HFF-Myc (cell line): ENCODE measurements at regions not wholly inside any gene's neighbourhood (a gene's known extent, or its start where the extent isn't known, plus 50 kb on each side); places are given as distances from the start of the nearest gene placed in this dataset.

Experiments used
- DNase-seq: peaks from one replicate; pipeline ENCODE4 v3.0.0-alpha.2; 2011; ENCODE audit warnings: low read depth; ENCODE audit errors: extremely low read depth
- H3K4me3 ChIP-seq: replicated peaks from 2 replicates; pipeline ENCODE4 v1.5.1; 2011; ENCODE audit warnings: low read depth, mild to moderate bottlenecking, control low read depth, low read length
- TF ChIP-seq, protein P1 (sequence below): IDR thresholded peaks from 2 replicates; pipeline ENCODE4 v1.5.1; 2012; ENCODE audit warnings: mild to moderate bottlenecking, low read depth, low read length, control low read depth; ENCODE audit errors: missing control alignments

DNA sequence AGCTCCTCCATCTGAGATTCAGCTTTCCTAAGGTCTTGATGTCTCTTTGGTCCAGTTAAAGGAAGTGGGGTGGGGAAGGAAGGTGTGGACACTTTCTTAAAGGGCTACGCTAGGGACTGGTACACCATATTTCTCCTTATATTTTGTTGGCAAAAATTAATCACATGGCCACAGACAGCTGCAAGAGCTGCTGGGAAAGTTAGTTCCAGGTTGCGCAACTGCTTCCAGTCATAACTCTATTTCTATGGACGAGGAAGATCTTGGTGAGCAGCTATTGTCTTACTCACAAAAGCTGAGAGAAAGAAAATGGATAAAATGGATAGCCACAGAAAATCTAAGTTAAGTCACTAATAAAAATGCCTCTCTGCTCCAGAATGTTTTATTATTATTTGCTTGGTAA, 60.7 kb upstream of the PPM1B start:
- no peak overlapping the region for H3K4me3 ChIP-seq

DNA sequence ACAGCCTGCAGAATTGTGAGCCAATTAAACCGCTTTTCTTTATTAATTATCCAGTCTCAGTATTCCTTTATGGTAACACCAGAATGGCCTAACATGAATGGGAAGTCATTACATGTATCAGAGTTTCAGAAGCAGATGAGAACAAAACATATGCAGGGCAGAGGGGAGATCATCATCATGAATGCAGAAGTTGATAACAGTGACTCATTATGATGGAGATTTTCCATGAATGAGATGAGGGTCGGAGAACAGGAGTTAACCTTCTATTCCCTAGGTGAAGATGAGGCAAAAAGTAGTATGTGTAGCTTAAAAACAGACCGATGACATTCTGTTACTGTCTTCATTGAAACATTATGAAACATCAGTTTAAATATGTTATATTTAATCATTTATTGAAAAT, 59.5 kb upstream of the PPM1B start:
- no peak overlapping the region for H3K4me3 ChIP-seq
- DNase-seq = no peak
- TF ChIP-seq, protein P1, sequence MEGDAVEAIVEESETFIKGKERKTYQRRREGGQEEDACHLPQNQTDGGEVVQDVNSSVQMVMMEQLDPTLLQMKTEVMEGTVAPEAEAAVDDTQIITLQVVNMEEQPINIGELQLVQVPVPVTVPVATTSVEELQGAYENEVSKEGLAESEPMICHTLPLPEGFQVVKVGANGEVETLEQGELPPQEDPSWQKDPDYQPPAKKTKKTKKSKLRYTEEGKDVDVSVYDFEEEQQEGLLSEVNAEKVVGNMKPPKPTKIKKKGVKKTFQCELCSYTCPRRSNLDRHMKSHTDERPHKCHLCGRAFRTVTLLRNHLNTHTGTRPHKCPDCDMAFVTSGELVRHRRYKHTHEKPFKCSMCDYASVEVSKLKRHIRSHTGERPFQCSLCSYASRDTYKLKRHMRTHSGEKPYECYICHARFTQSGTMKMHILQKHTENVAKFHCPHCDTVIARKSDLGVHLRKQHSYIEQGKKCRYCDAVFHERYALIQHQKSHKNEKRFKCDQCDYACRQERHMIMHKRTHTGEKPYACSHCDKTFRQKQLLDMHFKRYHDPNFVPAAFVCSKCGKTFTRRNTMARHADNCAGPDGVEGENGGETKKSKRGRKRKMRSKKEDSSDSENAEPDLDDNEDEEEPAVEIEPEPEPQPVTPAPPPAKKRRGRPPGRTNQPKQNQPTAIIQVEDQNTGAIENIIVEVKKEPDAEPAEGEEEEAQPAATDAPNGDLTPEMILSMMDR = no peak

More for the DNA sequence above, 60.7 kb upstream of the PPM1B start:
- TF ChIP-seq, protein P1 = no peak
- DNase-seq = no peak

DNA sequence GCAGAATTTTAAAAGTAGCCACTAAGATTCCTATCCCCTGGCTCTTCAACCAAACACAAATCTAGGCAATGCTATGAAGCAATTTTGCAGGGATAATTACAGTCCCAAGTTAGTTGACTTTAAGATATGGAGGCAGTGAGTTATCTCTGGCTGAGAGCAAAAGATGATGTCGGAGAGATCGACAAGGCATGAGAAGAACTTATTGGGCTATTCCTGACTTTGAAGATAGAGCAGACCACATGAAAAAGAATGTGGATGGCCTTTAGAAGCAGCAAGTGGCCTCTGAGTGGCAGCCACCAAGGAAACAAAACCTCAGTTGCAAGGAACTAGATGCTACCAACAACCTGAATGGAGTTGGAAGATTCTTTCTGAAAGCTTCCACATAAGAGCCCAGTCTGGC, 58.2 kb upstream of the PPM1B start:
- H3K4me3 ChIP-seq = no peak overlapping the region
- TF ChIP-seq, protein P1 = no peak
- DNase-seq = no peak

DNA sequence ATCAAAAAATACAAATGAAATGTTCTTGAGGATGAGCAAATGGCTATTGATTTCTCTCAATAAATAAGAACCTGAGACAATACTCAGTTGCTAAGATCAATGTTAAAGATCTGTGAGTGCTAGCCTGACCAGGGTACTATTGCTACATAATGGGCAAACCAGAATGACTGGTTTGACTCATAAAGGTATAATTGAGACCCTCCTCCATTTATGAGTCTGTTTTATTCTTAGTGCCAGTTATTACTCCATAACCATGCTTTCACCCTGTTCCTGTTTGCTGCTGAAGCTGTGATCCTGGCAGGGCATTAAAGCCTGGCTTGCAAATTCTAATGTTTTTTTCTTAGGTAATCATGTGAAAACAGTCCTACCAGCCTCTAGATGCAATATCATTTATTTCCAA, 56.6 kb upstream of the PPM1B start:
- no peak for DNase-seq
- TF ChIP-seq, protein P1 = no peak

DNA sequence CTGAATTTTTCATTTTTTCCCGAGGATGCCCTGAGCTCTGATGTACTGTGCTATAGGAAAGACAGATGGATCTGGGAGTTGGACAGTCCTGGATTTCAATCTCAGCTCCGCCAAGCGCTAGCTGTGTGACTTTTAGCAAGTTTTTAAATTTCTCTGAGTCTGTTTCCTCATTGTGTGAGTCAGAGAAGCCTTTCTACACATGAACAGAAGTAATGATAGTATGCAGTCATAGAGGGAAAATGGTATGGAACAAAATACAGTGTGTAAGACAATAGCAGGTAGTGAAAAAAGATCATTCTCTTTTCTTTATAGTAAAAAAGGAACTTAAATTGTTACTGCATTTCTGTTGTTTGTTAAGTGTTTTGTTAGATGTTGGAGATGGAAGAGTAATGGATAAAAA, 52.4 kb upstream of the PPM1B start:
- no peak overlapping the region for H3K4me3 ChIP-seq
- TF ChIP-seq, protein P1 = no peak
- no peak for DNase-seq

More for the DNA sequence above, 56.6 kb upstream of the PPM1B start:
- H3K4me3 ChIP-seq = no peak overlapping the region

DNA sequence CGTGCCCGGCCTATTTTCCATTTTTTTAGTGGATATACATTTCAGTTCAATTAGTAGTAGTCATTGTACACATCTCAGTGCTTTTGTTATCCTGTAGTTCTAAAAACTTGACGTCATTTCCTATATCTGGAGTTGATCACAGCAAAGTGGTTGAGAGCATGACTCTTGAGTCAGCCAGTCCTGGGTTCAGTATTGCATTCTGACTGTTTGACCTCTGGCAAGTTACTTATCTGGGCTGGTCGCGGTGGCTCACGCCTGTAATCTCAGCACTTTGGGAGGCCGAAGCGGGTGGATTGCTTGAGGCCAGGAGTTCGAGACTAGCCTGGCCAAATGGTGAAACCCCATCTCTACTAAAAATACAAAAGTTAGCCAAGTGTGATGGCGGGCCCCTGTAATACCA, 50.4 kb upstream of the PPM1B start:
- TF ChIP-seq, protein P1 = no peak
- no peak for DNase-seq
- no peak overlapping the region for H3K4me3 ChIP-seq
